Activated CD8-positive, alpha-beta T cell treated with anti-CD3 and anti-CD28 coated beads for 36 hours (primary cell): ENCODE measurements at regions not wholly inside any gene's neighbourhood (a gene's known extent, or its start where the extent isn't known, plus 50 kb on each side); places are given as distances from the start of the nearest gene placed in this dataset.

Source experiments
- ATAC-seq: fragments of 200-7000 bp; cut with Tn5 transposase; one replicate; pipeline ENCODE4 v1.10.0; 2021; ENCODE audit warnings: mild to moderate bottlenecking, moderate library complexity
- CTCF ChIA-PET: fragments of 350-600 bp; sonication (Branson Sonifier 250); formaldehyde crosslinking; loops from one replicate; lab custom pipeline; 2021; ENCODE audit warnings: antibody characterized with exemption; lab: Charles Lee
- POLR2A ChIA-PET: fragments of 350-600 bp; sonication (Branson Sonifier 250); formaldehyde crosslinking; loops from one replicate; lab custom pipeline; 2021; ENCODE audit warnings: antibody characterized with exemption; lab: Charles Lee
- DNase-seq: peaks from one replicate; pipeline ENCODE4 v3.0.0-alpha.2; 2020
- H3K27ac Mint-ChIP-seq: one replicate; pipeline ENCODE4 v1.8.0; 2021; ENCODE audit warnings: mild to moderate bottlenecking, mixed read lengths
- H3K27me3 Mint-ChIP-seq: one replicate; pipeline ENCODE4 v1.8.0; 2021; ENCODE audit warnings: mixed read lengths
- H3K36me3 Mint-ChIP-seq: one replicate; pipeline ENCODE4 v1.8.0; 2021; ENCODE audit warnings: low read depth, mixed read lengths
- H3K4me1 Mint-ChIP-seq: one replicate; pipeline ENCODE4 v1.8.0; 2021; ENCODE audit warnings: low read depth, mixed read lengths
- H3K4me3 Mint-ChIP-seq: one replicate; pipeline ENCODE4 v1.8.0; 2021; ENCODE audit warnings: mild to moderate bottlenecking, moderate library complexity, mixed read lengths
- H3K9me3 Mint-ChIP-seq: one replicate; pipeline ENCODE4 v1.8.0; 2021; ENCODE audit warnings: mixed read lengths
- CTCF ChIP-seq: fragments of 200-600 bp; IDR thresholded peaks from one replicate; pipeline ENCODE4 v1.8.0; 2022; ENCODE audit warnings: antibody characterized with exemption, mild to moderate bottlenecking
- intact Hi-C: fragments of 100-400 bp; cut with micrococcal nuclease; formaldehyde crosslinking; loops from one replicate; pipeline ENCODE4 v1.10.0; 2022

- Mint-ChIP-seq H3K27ac (no peak overlapping the region), H3K4me1 (no peaks in the 10 kb centered on the region), H3K36me3 (no peaks in the 10 kb centered on the region), H3K4me3 (no peak overlapping the region), H3K9me3 (no peaks in the 10 kb centered on the region), H3K27me3 (no peaks in the 10 kb centered on the region)
- CTCF ChIA-PET, result no interaction called here
- no peak for ATAC-seq
- DNase-seq, result no peak
- intact Hi-C loops, result no loop called here
- no peak for TF ChIP-seq CTCF
- POLR2A ChIA-PET, result no interaction called here
Measured at GRCh38 chrX:10833299-10834169, 213.1 kb upstream of the MID1 start.

- Mint-ChIP-seq H3K4me1 (no peaks in the 10 kb centered on the region), H3K9me3 (no peaks in the 10 kb centered on the region), H3K4me3 (no peak overlapping the region), H3K27ac (no peak overlapping the region), H3K36me3 (no peaks in the 10 kb centered on the region), H3K27me3 (no peaks in the 10 kb centered on the region)
- no peak for DNase-seq
- ATAC-seq, result no peak
- intact Hi-C loops, result no loop called here
- ChIA-PET POLR2A (no interaction called here), CTCF (interaction anchor here (0.6 kb wide), 1 partner anchor 9 kb away, joined by 3 read pairs; no protein-coding TSS in a partner anchor)
- no peak for TF ChIP-seq CTCF
Measured at GRCh38 chrX:10841579-10841978, 221.2 kb upstream of the MID1 start.

GRCh38 chrX:10842646-10843045 lies 222.3 kb upstream of the MID1 start:
- Mint-ChIP-seq H3K9me3 (no peaks in the 10 kb centered on the region), H3K36me3 (no peaks in the 10 kb centered on the region), H3K27ac (no peak overlapping the region), H3K4me1 (no peaks in the 10 kb centered on the region), H3K27me3 (no peaks in the 10 kb centered on the region), H3K4me3 (no peak overlapping the region)
- intact Hi-C loops, result no loop called here
- DNase-seq (no peak), ATAC-seq (no peak)
- ChIA-PET CTCF (no interaction called here), POLR2A (no interaction called here)
- TF ChIP-seq CTCF, result no peak

- ATAC-seq (no peak), DNase-seq (no peak)
- ChIA-PET CTCF (no interaction called here), POLR2A (no interaction called here)
- Mint-ChIP-seq H3K9me3 (no peaks in the 10 kb centered on the region), H3K4me1 (no peaks in the 10 kb centered on the region), H3K36me3 (no peaks in the 10 kb centered on the region), H3K27ac (no peak overlapping the region), H3K27me3 (no peaks in the 10 kb centered on the region), H3K4me3 (no peak overlapping the region)
- intact Hi-C loops, result no loop called here
- TF ChIP-seq CTCF, result no peak
Measured at GRCh38 chrX:10847333-10847732, 226.9 kb upstream of the MID1 start.

GRCh38 chrX:10851809-10852208 lies 231.4 kb upstream of the MID1 start:
- no peak overlapping the region for H3K27ac Mint-ChIP-seq
- intact Hi-C loops, result no loop called here
- no peaks in the 10 kb centered on the region for H3K4me1 Mint-ChIP-seq
- ChIA-PET CTCF (no interaction called here), POLR2A (no interaction called here)
- H3K27me3 Mint-ChIP-seq, result no peaks in the 10 kb centered on the region
- no peaks in the 10 kb centered on the region for H3K9me3 Mint-ChIP-seq
- H3K4me3 Mint-ChIP-seq, result no peak overlapping the region
- TF ChIP-seq CTCF, result no peak
- no peaks in the 10 kb centered on the region for H3K36me3 Mint-ChIP-seq
- no peak for DNase-seq
- no peak for ATAC-seq
